AG04450 (cell line): ENCODE measurements at regions not wholly inside any gene's neighbourhood (a gene's known extent, or its start where the extent isn't known, plus 50 kb on each side); places are given as distances from the start of the nearest gene placed in this dataset.

Experiments
- CTCF ChIA-PET: fragments of 300-600, 350-600 bp; formaldehyde crosslinking; extraction: SDS; loops from one replicate; lab custom pipeline; 2022; ENCODE audit warnings: antibody characterized with exemption, inconsistent platforms; lab: Charles Lee
- POLR2A ChIA-PET: fragments of 350-600 bp; formaldehyde crosslinking; extraction: SDS; loops from one replicate; lab custom pipeline; 2021; ENCODE audit warnings: antibody characterized with exemption, inconsistent platforms; lab: Yijun Ruan, JAX
- DNase-seq: peaks from one replicate; pipeline ENCODE4 v3.0.0-alpha.2; 2011; ENCODE audit warnings: low read depth, low spot score
- H3K27ac ChIP-seq: one replicate; pipeline ENCODE4 v1.5.1; 2012; ENCODE audit warnings: low read depth, low read length, control low read depth
- H3K27me3 ChIP-seq: one replicate; pipeline ENCODE4 v1.6.0; 2012; ENCODE audit warnings: low read length; ENCODE audit not compliant: control insufficient read depth, insufficient read depth
- H3K4me3 ChIP-seq: 2 replicates; pipeline ENCODE4 v1.5.1; 2011; ENCODE audit warnings: mild to moderate bottlenecking, low read depth, low read length, control low read depth
- H3K9me3 ChIP-seq: 2 replicates; pipeline ENCODE4 v1.5.1; 2012; ENCODE audit warnings: low read length; ENCODE audit not compliant: control insufficient read depth, insufficient read depth
- CTCF ChIP-seq: IDR thresholded peaks from 2 replicates; pipeline ENCODE4 v1.5.1; 2011; ENCODE audit warnings: low read depth, low read length, control low read depth, inconsistent platforms

- DNase-seq: no peak
- Histone ChIP-seq H3K9me3 (no peaks in the 10 kb centered on the region; the same call in 1 of the 2 replicates), H3K27ac (no peak overlapping the region), H3K4me3 (no peak overlapping the region), H3K27me3 (no peaks in the 10 kb centered on the region)
- no peak for TF ChIP-seq CTCF
- POLR2A ChIA-PET: no interaction called here
- CTCF ChIA-PET: no interaction called here
Measured at GRCh38 chr16:86985648-86986015, 331.6 kb downstream of the C16orf95 start.

- Histone ChIP-seq H3K4me3 (no peak overlapping the region), H3K27ac (no peak overlapping the region), H3K27me3 (no peaks in the 10 kb centered on the region), H3K9me3 (no peaks in the 10 kb centered on the region; the same call in 1 of the 2 replicates)
- ChIA-PET POLR2A (no interaction called here), CTCF (no interaction called here)
- no peak for DNase-seq
- TF ChIP-seq CTCF: peak; percentile 26; the same call in 1 of the 2 replicates
Measured at GRCh38 chr16:86986136-86986535, 331.1 kb downstream of the C16orf95 start.

GRCh38 chr16:86986809-86987487 lies 330.2 kb downstream of the C16orf95 start:
- no peak overlapping the region for H3K4me3 ChIP-seq
- ChIA-PET CTCF (no interaction called here), POLR2A (no interaction called here)
- no peaks in the 10 kb centered on the region for H3K27me3 ChIP-seq
- no peak for DNase-seq
- no peak for TF ChIP-seq CTCF
- H3K9me3 ChIP-seq: no peaks in the 10 kb centered on the region; the same call in 1 of the 2 replicates
- H3K27ac ChIP-seq: no peak overlapping the region

GRCh38 chr16:86987746-86988670 lies 329.2 kb downstream of the C16orf95 start:
- POLR2A ChIA-PET: no interaction called here
- CTCF ChIA-PET: no interaction called here
- no peak overlapping the region for H3K4me3 ChIP-seq
- DNase-seq: no peak
- no peak overlapping the region for H3K27ac ChIP-seq
- no peaks in the 10 kb centered on the region; the same call in 1 of the 2 replicates for H3K9me3 ChIP-seq
- H3K27me3 ChIP-seq: no peaks in the 10 kb centered on the region
- TF ChIP-seq CTCF: no peak
